OCI-LY7 (cell line): ENCODE measurements at regions not wholly inside any gene's neighbourhood (a gene's known extent, or its start where the extent isn't known, plus 50 kb on each side); places are given as distances from the start of the nearest gene placed in this dataset.

ENCODE experiments used
- BruUV-seq: library from RNA; stranded (reverse); fragments of 400-500 nt; replicated peaks from 2 replicates; lab custom pipeline; 2021; lab: Mats Ljungman, UMichigan
- CTCF ChIA-PET: fragments of 300-600 bp; sonication (Branson Sonifier 250); formaldehyde crosslinking; loops from one replicate; lab custom pipeline; 2022; ENCODE audit warnings: antibody characterized with exemption; ENCODE audit not compliant: unreplicated experiment; lab: Charles Lee
- POLR2A ChIA-PET: fragments of 300-600 bp; sonication (Branson Sonifier 250); formaldehyde crosslinking; loops from one replicate; lab custom pipeline; 2022; ENCODE audit warnings: antibody characterized with exemption; lab: Charles Lee
- DNase-seq: peaks from one replicate; pipeline ENCODE4 v3.0.0-alpha.2; 2015; ENCODE audit warnings: low spot score
- H2AFZ ChIP-seq: fragments of 200-600 bp; sonication (generic), shearing (Covaris generic); 2 replicates; pipeline ENCODE4 v1.6.1; 2014; ENCODE audit warnings: mild to moderate bottlenecking, antibody characterized with exemption, low read length, moderate library complexity
- H3K27ac ChIP-seq: fragments of 200-600 bp; sonication (generic); 2 replicates; pipeline ENCODE4 v1.5.1; 2014; ENCODE audit warnings: mixed run types, low read depth, mild to moderate bottlenecking, moderate library complexity, low read length, inconsistent platforms; ENCODE audit not compliant: poor library complexity, severe bottlenecking
- H3K36me3 ChIP-seq: fragments of 200-600 bp; sonication (generic); 2 replicates; pipeline ENCODE4 v1.6.1; 2014; ENCODE audit warnings: mild to moderate bottlenecking, antibody characterized with exemption, low read length, moderate library complexity, mixed read lengths; ENCODE audit not compliant: insufficient read depth
- H3K4me1 ChIP-seq: fragments of 200-600 bp; sonication (generic); 2 replicates; pipeline ENCODE4 v1.5.1; 2014; ENCODE audit warnings: mild to moderate bottlenecking, low read length; ENCODE audit not compliant: insufficient read depth, poor library complexity, severe bottlenecking
- H3K4me2 ChIP-seq: fragments of 200-600 bp; sonication (generic); 2 replicates; pipeline ENCODE4 v1.6.1; 2014; ENCODE audit warnings: mild to moderate bottlenecking, low read length
- H3K4me3 ChIP-seq: fragments of 200-600 bp; sonication (generic); 2 replicates; pipeline ENCODE4 v1.5.1; 2014; ENCODE audit warnings: mild to moderate bottlenecking, low read depth, low read length; ENCODE audit not compliant: poor library complexity, severe bottlenecking
- H3K79me2 ChIP-seq: fragments of 200-600 bp; sonication (generic); 2 replicates; pipeline ENCODE4 v1.6.1; 2016; ENCODE audit warnings: low read depth, mild to moderate bottlenecking, low read length, moderate library complexity, mixed read lengths; ENCODE audit not compliant: insufficient read depth
- H3K9me2 ChIP-seq: fragments of 200-600 bp; sonication (generic); 2 replicates; pipeline ENCODE4 v1.6.1; 2016; ENCODE audit warnings: mild to moderate bottlenecking, low read length, mixed read lengths; ENCODE audit not compliant: insufficient read depth
- H3K9me3 ChIP-seq: fragments of 200-600 bp; sonication (generic); 2 replicates; pipeline ENCODE4 v1.6.1; 2014; ENCODE audit warnings: mild to moderate bottlenecking, mixed run types, low read length, mixed read lengths
- H4K20me1 ChIP-seq: fragments of 200-600 bp; sonication (generic); 2 replicates; pipeline ENCODE4 v1.6.1; 2014; ENCODE audit warnings: mild to moderate bottlenecking, antibody characterized with exemption, low read length, moderate library complexity, mixed read lengths; ENCODE audit not compliant: insufficient read depth
- CTCF ChIP-seq: fragments of 200-600 bp; sonication (generic); conservative IDR thresholded peaks from 2 replicates; pipeline ENCODE4 v1.5.1; 2014; ENCODE audit warnings: mild to moderate bottlenecking, antibody characterized with exemption, low read length, moderate library complexity, mixed read lengths
- EZH2phosphoT487 ChIP-seq: fragments of 200-600 bp; sonication (generic); IDR thresholded peaks from 2 replicates; pipeline ENCODE4 v1.6.1; 2018; ENCODE audit warnings: low read depth, borderline replicate concordance, mild to moderate bottlenecking, mixed run types, antibody characterized with exemption, low read length, moderate library complexity, mixed read lengths
- intact Hi-C: fragments of 100-400 bp; cut with micrococcal nuclease; formaldehyde crosslinking; loops from one replicate; pipeline ENCODE4 v1.10.0; 2022; ENCODE audit not compliant: unreplicated experiment

GRCh38 chr16:49944221-49944620 lies 80.8 kb upstream of the CNEP1R1 start:
- no TSS peak for BruUV-seq
- Histone ChIP-seq H3K27ac (no peak overlapping the region), H3K9me3 (no peaks in the 10 kb centered on the region), H2AFZ (no peak overlapping the region), H3K4me2 (no peak overlapping the region), H3K79me2 (no peaks in the 10 kb centered on the region), H3K9me2 (no peaks in the 10 kb centered on the region), H3K4me1 (no peaks in the 10 kb centered on the region), H4K20me1 (no peaks in the 10 kb centered on the region), H3K36me3 (no peaks in the 10 kb centered on the region), H3K4me3 (no peak overlapping the region)
- TF ChIP-seq CTCF (no peak), EZH2phosphoT487 (no peak)
- no peak for DNase-seq
- POLR2A ChIA-PET = no interaction called here
- CTCF ChIA-PET = no interaction called here
- intact Hi-C loops = no loop called here

GRCh38 chr16:49947907-49948678 lies 76.9 kb upstream of the CNEP1R1 start:
- CTCF ChIA-PET = no interaction called here
- Histone ChIP-seq H3K36me3 (no peaks in the 10 kb centered on the region), H3K9me2 (no peaks in the 10 kb centered on the region), H4K20me1 (no peaks in the 10 kb centered on the region), H3K4me3 (no peak overlapping the region), H3K27ac (no peak overlapping the region), H3K79me2 (no peaks in the 10 kb centered on the region), H2AFZ (no peak overlapping the region), H3K9me3 (no peaks in the 10 kb centered on the region), H3K4me1 (no peaks in the 10 kb centered on the region), H3K4me2 (no peak overlapping the region)
- POLR2A ChIA-PET = no interaction called here
- BruUV-seq = no TSS peak
- DNase-seq = no peak
- intact Hi-C loops = no loop called here
- TF ChIP-seq EZH2phosphoT487 (no peak), CTCF (no peak)

GRCh38 chr16:49951574-49952195 lies 73.3 kb upstream of the CNEP1R1 start:
- intact Hi-C loops = no loop called here
- ChIA-PET POLR2A (interaction anchor here (0.5 kb wide), 1 partner anchor 443 kb away, joined by 5 read pairs; no protein-coding TSS in a partner anchor), CTCF (no interaction called here)
- Histone ChIP-seq H3K4me1 (no peaks in the 10 kb centered on the region), H3K4me3 (no peak overlapping the region), H3K4me2 (no peak overlapping the region), H4K20me1 (no peaks in the 10 kb centered on the region), H3K27ac (no peak overlapping the region), H2AFZ (no peak overlapping the region), H3K9me2 (no peaks in the 10 kb centered on the region), H3K9me3 (no peaks in the 10 kb centered on the region), H3K79me2 (no peaks in the 10 kb centered on the region), H3K36me3 (no peaks in the 10 kb centered on the region)
- DNase-seq = no peak
- BruUV-seq = no TSS peak
- TF ChIP-seq EZH2phosphoT487 (no peak), CTCF (no peak)
